ENCODE measurements at regions not wholly inside any gene's neighbourhood (a gene's known extent, or its start where the extent isn't known, plus 50 kb on each side); places are given as distances from the start of the nearest gene placed in this dataset.

GRCh38 chr15:93366387-93367100, 277.5 kb upstream of the RGMA start:
- H3K27ac ChIP-seq = no peak overlapping the region
- no peaks in the 10 kb centered on the region for H3K9me3 ChIP-seq
- intact Hi-C loops (cut with DNase I; ENCODE audit: low total_unique reads) = no loop called here
- no peak overlapping the region for H3K4me3 ChIP-seq
- H3K27me3 ChIP-seq = no peaks in the 10 kb centered on the region
- H3K36me3 ChIP-seq = no peaks in the 10 kb centered on the region
- no peak for DNase-seq
- no peaks in the 10 kb centered on the region for H3K4me1 ChIP-seq
- no peak for TF ChIP-seq POLR2A (IDR thresholded peaks at IDR 0.05)
- TF ChIP-seq CTCF (IDR thresholded peaks at IDR 0.05) = no peak

- intact Hi-C loops (cut with DNase I; ENCODE audit: low total_unique reads) = no loop called here
- Histone ChIP-seq H3K4me1 (no peaks in the 10 kb centered on the region), H3K9me3 (no peaks in the 10 kb centered on the region), H3K36me3 (no peaks in the 10 kb centered on the region), H3K27ac (no peak overlapping the region), H3K4me3 (no peak overlapping the region), H3K27me3 (no peaks in the 10 kb centered on the region)
- DNase-seq = peak in 1 of 2 donors; percentile 20
- TF ChIP-seq POLR2A (IDR thresholded peaks at IDR 0.05) = no peak
- no peak for TF ChIP-seq CTCF (IDR thresholded peaks at IDR 0.05)
These were observed 273.8 kb upstream of the RGMA start for GRCh38 chr15:93362821-93363220.

- Histone ChIP-seq H3K9me3 (no peaks in the 10 kb centered on the region), H3K27me3 (no peaks in the 10 kb centered on the region), H3K27ac (no peak overlapping the region), H3K4me3 (no peak overlapping the region), H3K4me1 (no peaks in the 10 kb centered on the region), H3K36me3 (no peaks in the 10 kb centered on the region)
- no peak for DNase-seq
- TF ChIP-seq POLR2A (IDR thresholded peaks at IDR 0.05) (no peak), CTCF (IDR thresholded peaks at IDR 0.05) (no peak)
- intact Hi-C loops (cut with DNase I; ENCODE audit: low total_unique reads) = no loop called here
These were observed 273.2 kb upstream of the RGMA start for GRCh38 chr15:93362203-93362602.

GRCh38 chr15:93361703-93362102, 272.7 kb upstream of the RGMA start:
- TF ChIP-seq POLR2A (IDR thresholded peaks at IDR 0.05) = no peak
- no peak for TF ChIP-seq CTCF (IDR thresholded peaks at IDR 0.05)
- no peak overlapping the region for H3K27ac ChIP-seq
- intact Hi-C loops (cut with DNase I; ENCODE audit: low total_unique reads) = no loop called here
- no peaks in the 10 kb centered on the region for H3K36me3 ChIP-seq
- no peak for DNase-seq
- H3K4me3 ChIP-seq = no peak overlapping the region
- H3K27me3 ChIP-seq = no peaks in the 10 kb centered on the region
- H3K4me1 ChIP-seq = no peaks in the 10 kb centered on the region
- no peaks in the 10 kb centered on the region for H3K9me3 ChIP-seq

- no peak for DNase-seq
- Histone ChIP-seq H3K27ac (peak overlapping the region in 1 of 2 donors; percentile 68), H3K4me1 (no peaks in the 10 kb centered on the region), H3K9me3 (no peaks in the 10 kb centered on the region), H3K27me3 (no peaks in the 10 kb centered on the region), H3K4me3 (no peak overlapping the region), H3K36me3 (no peaks in the 10 kb centered on the region)
- TF ChIP-seq POLR2A (IDR thresholded peaks at IDR 0.05) = no peak
- no peak for TF ChIP-seq CTCF (IDR thresholded peaks at IDR 0.05)
- intact Hi-C loops (cut with DNase I; ENCODE audit: low total_unique reads) = no loop called here
These were observed 272.0 kb upstream of the RGMA start for GRCh38 chr15:93360976-93361375.

Measured in uterus (tissue), 3 donors.